SKM-1 (cell line): ENCODE measurements at regions not wholly inside any gene's neighbourhood (a gene's known extent, or its start where the extent isn't known, plus 50 kb on each side); places are given as distances from the start of the nearest gene placed in this dataset.

Experiments
- DNase-seq: peaks from one replicate; lab custom pipeline; 2025; ENCODE audit not compliant: unreplicated experiment; lab: John Stamatoyannopoulos, UW

DNA sequence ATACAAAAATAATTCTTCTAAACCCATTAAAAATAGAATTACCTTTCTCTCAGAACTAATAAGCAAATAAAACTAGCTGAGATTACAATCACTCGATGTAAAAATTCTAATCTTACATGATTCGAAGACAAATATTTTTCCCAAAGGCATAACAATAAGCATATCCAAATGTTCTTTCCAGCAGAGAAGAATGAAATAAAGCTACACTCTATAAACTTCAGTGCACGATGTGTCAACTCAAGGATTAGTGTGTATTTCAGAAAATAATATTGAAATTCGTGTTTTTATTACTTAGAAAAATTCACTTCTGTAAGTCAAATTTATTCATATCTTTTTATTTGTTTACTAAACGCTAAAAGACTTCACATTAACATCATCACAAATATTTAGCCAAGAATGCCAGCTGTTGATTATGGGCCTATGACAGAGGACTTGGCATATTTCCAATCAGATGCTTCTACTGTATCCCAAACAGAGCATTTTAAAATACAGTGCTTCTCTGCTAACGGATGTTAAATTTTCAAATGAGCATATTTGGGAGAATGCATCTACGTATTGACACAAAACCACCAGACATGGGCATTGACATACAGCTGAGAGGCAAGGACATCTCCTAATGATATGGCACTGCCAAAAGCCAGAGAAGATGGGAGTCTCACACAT lies 54.7 kb upstream of the PDE7B start:
- no peak for DNase-seq

DNA sequence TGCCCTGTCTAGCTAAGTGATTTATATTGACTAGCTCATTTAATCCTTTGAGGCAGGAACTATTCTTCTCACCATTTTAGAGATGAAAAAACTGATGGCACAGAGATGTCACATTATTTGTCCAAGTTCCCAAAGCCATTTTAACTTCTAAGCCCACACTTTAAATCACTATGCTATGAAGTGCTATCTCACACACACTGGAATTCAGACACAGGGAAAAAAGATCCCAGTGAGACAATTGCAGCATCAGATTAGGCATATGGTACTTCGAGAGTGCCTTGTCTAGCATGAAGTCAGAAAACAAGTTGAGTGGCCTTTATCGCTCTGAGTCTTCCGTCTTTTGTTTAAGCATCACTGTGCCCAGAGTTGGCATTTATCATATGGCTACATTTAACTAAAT lies 54.1 kb upstream of the PDE7B start:
- no peak for DNase-seq

DNA sequence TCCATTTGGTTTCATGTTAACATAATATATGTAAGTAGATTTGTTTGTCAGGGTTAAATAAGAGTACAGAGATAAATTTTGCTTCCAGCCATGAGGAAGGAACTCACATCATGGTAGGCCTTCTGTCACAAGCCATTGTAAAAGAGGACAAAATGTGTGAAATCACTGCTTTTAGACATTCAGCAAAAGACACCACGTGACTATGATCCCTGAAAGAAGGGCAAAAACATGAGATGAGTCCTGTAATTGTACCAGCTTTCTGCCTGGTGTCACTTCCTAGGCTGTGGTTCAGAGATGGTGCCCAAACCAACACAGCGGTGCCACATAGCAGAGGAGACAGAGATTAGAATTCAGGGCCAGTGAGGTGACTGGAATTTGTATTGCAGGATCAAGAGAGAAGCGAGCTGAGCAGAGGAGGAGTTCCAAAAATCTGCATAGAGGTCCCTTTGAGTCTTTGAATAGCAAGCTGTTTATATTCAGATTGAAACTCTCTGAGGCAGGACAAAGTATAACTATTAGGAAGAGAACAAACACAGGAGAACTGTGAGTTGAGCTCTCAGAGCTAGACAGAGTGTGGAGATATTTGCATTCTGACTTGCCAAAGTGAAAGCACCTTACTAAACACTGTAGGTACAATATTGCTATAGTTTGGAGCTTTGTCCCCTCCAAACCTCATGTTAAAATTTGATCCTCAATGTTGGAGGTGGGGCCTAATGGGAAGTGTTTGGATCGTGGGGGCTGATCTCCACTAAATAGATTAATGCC lies 52.6 kb upstream of the PDE7B start:
- DNase-seq: no peak
